GM23338 (cell line): ENCODE measurements at regions not wholly inside any gene's neighbourhood (a gene's known extent, or its start where the extent isn't known, plus 50 kb on each side); places are given as distances from the start of the nearest gene placed in this dataset.

ENCODE experiments used
- ATAC-seq: fragments of 200-7000 bp; cut with Tn5 transposase; 3 replicates; pipeline ENCODE4 v1.9.1; 2020
- DNase-seq: peaks from one replicate; pipeline ENCODE4 v3.0.0-alpha.2; 2015; ENCODE audit warnings: low spot score
- H2AFZ ChIP-seq: fragments of 200-600 bp; sonication (generic); 2 replicates; pipeline ENCODE4 v1.8.0; 2016; ENCODE audit warnings: antibody characterized with exemption, mild to moderate bottlenecking, moderate library complexity
- H3F3A ChIP-seq: fragments of 200-600 bp; sonication (generic); replicated peaks from 2 replicates; pipeline ENCODE4 v1.8.0; 2017; ENCODE audit warnings: antibody characterized with exemption, mixed run types, low read depth
- H3K27ac ChIP-seq: fragments of 200-600 bp; sonication (generic); 2 replicates; pipeline ENCODE4 v1.6.1; 2016; ENCODE audit warnings: low read depth
- H3K27me3 ChIP-seq: fragments of 200-600 bp; sonication (generic); 2 replicates; pipeline ENCODE4 v1.8.0; 2016; ENCODE audit warnings: mild to moderate bottlenecking, mixed run types, moderate library complexity; ENCODE audit not compliant: insufficient read depth
- H3K36me3 ChIP-seq: fragments of 200-600 bp; sonication (generic); 2 replicates; pipeline ENCODE4 v1.8.0; 2016; ENCODE audit warnings: mild to moderate bottlenecking; ENCODE audit not compliant: insufficient read depth
- H3K4me1 ChIP-seq: fragments of 200-600 bp; sonication (generic); 2 replicates; pipeline ENCODE4 v1.8.0; 2016; ENCODE audit warnings: mild to moderate bottlenecking, moderate library complexity; ENCODE audit not compliant: insufficient read depth
- H3K4me2 ChIP-seq: fragments of 200-600 bp; sonication (generic); 2 replicates; pipeline ENCODE4 v1.7.1; 2017; ENCODE audit warnings: mixed run types
- H3K4me3 ChIP-seq: fragments of 200-600 bp; sonication (generic); 2 replicates; pipeline ENCODE4 v1.6.1; 2016; ENCODE audit warnings: mixed run types
- H3K79me2 ChIP-seq: fragments of 200-600 bp; sonication (generic); replicated peaks from 2 replicates; pipeline ENCODE4 v1.8.0; 2017; ENCODE audit warnings: mild to moderate bottlenecking; ENCODE audit not compliant: insufficient read depth
- H3K9me2 ChIP-seq: fragments of 200-600 bp; sonication (generic); 2 replicates; pipeline ENCODE4 v1.8.0; 2017; ENCODE audit not compliant: insufficient read depth
- H4K20me1 ChIP-seq: fragments of 200-600 bp; sonication (generic); replicated peaks from 2 replicates; pipeline ENCODE4 v1.8.0; 2017; ENCODE audit warnings: mild to moderate bottlenecking; ENCODE audit not compliant: insufficient read depth
- H3K27ac Mint-ChIP-seq: 2 replicates; pipeline ENCODE4 v1.8.0; 2020; ENCODE audit warnings: inconsistent platforms, mild to moderate bottlenecking, moderate library complexity, mixed read lengths
- H3K27me3 Mint-ChIP-seq: 3 replicates; pipeline ENCODE4 v1.8.0; 2022; ENCODE audit warnings: low read depth, mild to moderate bottlenecking, moderate library complexity, mixed read lengths, inconsistent platforms; ENCODE audit not compliant: insufficient read depth, poor library complexity
- H3K36me3 Mint-ChIP-seq: 3 replicates; pipeline ENCODE4 v1.8.0; 2021; ENCODE audit warnings: low read depth, mild to moderate bottlenecking, inconsistent platforms, moderate library complexity, mixed read lengths
- H3K4me1 Mint-ChIP-seq: 3 replicates; pipeline ENCODE4 v1.8.0; 2020; ENCODE audit warnings: mild to moderate bottlenecking, inconsistent platforms, mixed read lengths
- H3K4me3 Mint-ChIP-seq: 3 replicates; pipeline ENCODE4 v1.8.0; 2021; ENCODE audit warnings: moderate library complexity, mild to moderate bottlenecking, inconsistent platforms, mixed read lengths
- H3K9me3 Mint-ChIP-seq: 3 replicates; pipeline ENCODE4 v1.8.0; 2020; ENCODE audit warnings: moderate library complexity, mild to moderate bottlenecking, inconsistent platforms, mixed read lengths
- CREB1 ChIP-seq: fragments of 250-450 bp; sonication (Bioruptor Pico); IDR thresholded peaks from 2 replicates; pipeline ENCODE4 v1.5.0; 2020; ENCODE audit warnings: low read depth, mild to moderate bottlenecking, moderate library complexity
- EZH2 ChIP-seq: fragments of 200-600 bp; sonication (generic); IDR thresholded peaks from one replicate; pipeline ENCODE4 v1.8.0; 2017; ENCODE audit warnings: antibody characterized with exemption, mild to moderate bottlenecking, low read depth; ENCODE audit not compliant: unreplicated experiment
- EZH2phosphoT487 ChIP-seq: fragments of 200-600 bp; sonication (generic); IDR thresholded peaks from one replicate; pipeline ENCODE4 v1.8.1; 2018; ENCODE audit warnings: antibody characterized with exemption; ENCODE audit not compliant: unreplicated experiment
- JUNB ChIP-seq: IDR thresholded peaks from one replicate; pipeline ENCODE4 v1.6.1; 2016; ENCODE audit warnings: antibody characterized with exemption; ENCODE audit not compliant: unreplicated experiment
- NANOG ChIP-seq: IDR thresholded peaks from 2 replicates; pipeline ENCODE4 v1.6.1; 2016; ENCODE audit warnings: antibody characterized with exemption, borderline replicate concordance
- POLR2AphosphoS5 ChIP-seq: IDR thresholded peaks from 2 replicates; pipeline ENCODE4 v1.6.1; 2016; ENCODE audit warnings: antibody characterized with exemption, low read depth
- STAT1 ChIP-seq: IDR thresholded peaks from one replicate; pipeline ENCODE4 v1.6.1; 2016; ENCODE audit warnings: antibody characterized with exemption; ENCODE audit not compliant: unreplicated experiment
- ZNF114 ChIP-seq: fragments of 250-450 bp; sonication (Bioruptor Pico); IDR thresholded peaks from 2 replicates; pipeline ENCODE4 v1.5.0; 2020; ENCODE audit warnings: mild to moderate bottlenecking, moderate library complexity
- ZNF331 ChIP-seq: fragments of 250-450 bp; sonication (Bioruptor Pico); IDR thresholded peaks from 2 replicates; pipeline ENCODE4 v1.5.0; 2020; ENCODE audit warnings: low read depth, mild to moderate bottlenecking, moderate library complexity
- ZNF462 ChIP-seq: fragments of 250-450 bp; sonication (Bioruptor Pico); IDR thresholded peaks from 2 replicates; pipeline ENCODE4 v1.5.0; 2020; ENCODE audit warnings: mild to moderate bottlenecking, moderate library complexity
- TF ChIP-seq, protein P1 (sequence below): IDR thresholded peaks from 2 replicates; pipeline ENCODE4 v1.6.1; 2016; ENCODE audit warnings: antibody characterized with exemption
- TF ChIP-seq, protein P2 (sequence below), 2 experiments: fragments of 200-600 bp in 1 of 2; sonication (generic) in 1 of 2; conservative IDR thresholded peaks; 2 replicates each; pipeline versions ENCODE4 v1.5.1 to v1.6.1; 2016 to 2017; ENCODE audit warnings: antibody characterized with exemption in 2 of 2, low read depth in 2 of 2, mild to moderate bottlenecking in 2 of 2, moderate library complexity in 1 of 2

GRCh38 chr1:58997637-58998036 lies 213.8 kb upstream of the JUN start:
- Mint-ChIP-seq H3K36me3 (no peaks in the 10 kb centered on the region), H3K9me3 (no peaks in the 10 kb centered on the region), H3K27me3 (no peaks in the 10 kb centered on the region), H3K4me1 (no peaks in the 10 kb centered on the region; the same call in 1 of the 3 replicates), H3K4me3 (no peak overlapping the region), H3K27ac (no peak overlapping the region)
- H3K4me2 ChIP-seq, result no peak overlapping the region
- H3K36me3 ChIP-seq, result no peaks in the 10 kb centered on the region
- H3K27ac ChIP-seq, result no peak overlapping the region
- H2AFZ ChIP-seq, result peak overlapping the region; percentile 52; the same call in 1 of the 2 replicates
- H4K20me1 ChIP-seq, result no peaks in the 10 kb centered on the region
- no peaks in the 10 kb centered on the region for H3K4me1 ChIP-seq
- DNase-seq (no peak), ATAC-seq (no peak)
- no peak overlapping the region for H3K4me3 ChIP-seq
- H3F3A ChIP-seq, result no peaks in the 10 kb centered on the region
- TF ChIP-seq EZH2, result no peak
- no peak for TF ChIP-seq JUNB
- TF ChIP-seq, protein P1, sequence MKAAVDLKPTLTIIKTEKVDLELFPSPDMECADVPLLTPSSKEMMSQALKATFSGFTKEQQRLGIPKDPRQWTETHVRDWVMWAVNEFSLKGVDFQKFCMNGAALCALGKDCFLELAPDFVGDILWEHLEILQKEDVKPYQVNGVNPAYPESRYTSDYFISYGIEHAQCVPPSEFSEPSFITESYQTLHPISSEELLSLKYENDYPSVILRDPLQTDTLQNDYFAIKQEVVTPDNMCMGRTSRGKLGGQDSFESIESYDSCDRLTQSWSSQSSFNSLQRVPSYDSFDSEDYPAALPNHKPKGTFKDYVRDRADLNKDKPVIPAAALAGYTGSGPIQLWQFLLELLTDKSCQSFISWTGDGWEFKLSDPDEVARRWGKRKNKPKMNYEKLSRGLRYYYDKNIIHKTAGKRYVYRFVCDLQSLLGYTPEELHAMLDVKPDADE, result no peak
- TF ChIP-seq, protein P2, sequence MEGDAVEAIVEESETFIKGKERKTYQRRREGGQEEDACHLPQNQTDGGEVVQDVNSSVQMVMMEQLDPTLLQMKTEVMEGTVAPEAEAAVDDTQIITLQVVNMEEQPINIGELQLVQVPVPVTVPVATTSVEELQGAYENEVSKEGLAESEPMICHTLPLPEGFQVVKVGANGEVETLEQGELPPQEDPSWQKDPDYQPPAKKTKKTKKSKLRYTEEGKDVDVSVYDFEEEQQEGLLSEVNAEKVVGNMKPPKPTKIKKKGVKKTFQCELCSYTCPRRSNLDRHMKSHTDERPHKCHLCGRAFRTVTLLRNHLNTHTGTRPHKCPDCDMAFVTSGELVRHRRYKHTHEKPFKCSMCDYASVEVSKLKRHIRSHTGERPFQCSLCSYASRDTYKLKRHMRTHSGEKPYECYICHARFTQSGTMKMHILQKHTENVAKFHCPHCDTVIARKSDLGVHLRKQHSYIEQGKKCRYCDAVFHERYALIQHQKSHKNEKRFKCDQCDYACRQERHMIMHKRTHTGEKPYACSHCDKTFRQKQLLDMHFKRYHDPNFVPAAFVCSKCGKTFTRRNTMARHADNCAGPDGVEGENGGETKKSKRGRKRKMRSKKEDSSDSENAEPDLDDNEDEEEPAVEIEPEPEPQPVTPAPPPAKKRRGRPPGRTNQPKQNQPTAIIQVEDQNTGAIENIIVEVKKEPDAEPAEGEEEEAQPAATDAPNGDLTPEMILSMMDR (conservative IDR thresholded peaks at IDR 0.05; ENCODE audit: low read depth in 2 of 2), result no peak
- TF ChIP-seq NANOG, result no peak
- no peak for TF ChIP-seq ZNF114 (CRISPR knock-in tag)
- no peaks in the 10 kb centered on the region for H3K79me2 ChIP-seq
- no peaks in the 10 kb centered on the region for H3K27me3 ChIP-seq
- H3K9me2 ChIP-seq, result peaks cover 4% of the 10 kb centered on the region; the same call in 1 of the 2 replicates

DNA sequence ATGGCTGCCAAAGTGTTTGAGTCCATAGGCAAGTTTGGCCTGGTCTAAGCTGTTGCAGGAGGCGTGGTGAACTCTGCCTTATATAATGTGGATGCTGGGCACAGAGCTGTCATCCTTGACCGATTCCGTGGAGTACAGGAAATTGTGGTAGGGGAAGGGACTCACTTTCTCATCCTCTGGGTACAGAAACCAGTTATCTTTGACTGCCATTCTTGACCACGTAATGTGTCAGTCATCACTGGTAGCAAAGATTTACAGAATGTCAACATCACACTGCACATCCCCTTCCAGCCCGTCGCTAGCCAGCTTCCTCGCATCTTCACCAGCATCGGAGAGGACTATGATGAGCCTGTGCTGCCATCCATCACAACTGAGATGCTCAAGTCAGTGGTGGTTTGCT lies 215.8 kb upstream of the JUN start:
- Histone ChIP-seq H3K27me3 (no peaks in the 10 kb centered on the region), H3K79me2 (no peaks in the 10 kb centered on the region), H3K9me2 (peaks cover 4% of the 10 kb centered on the region; the same call in 1 of the 2 replicates), H4K20me1 (no peaks in the 10 kb centered on the region), H3K27ac (no peak overlapping the region), H3K4me3 (no peak overlapping the region), H3F3A (no peaks in the 10 kb centered on the region), H3K36me3 (no peaks in the 10 kb centered on the region), H2AFZ (no peak overlapping the region), H3K4me2 (no peak overlapping the region), H3K4me1 (no peaks in the 10 kb centered on the region)
- Mint-ChIP-seq H3K27me3 (no peaks in the 10 kb centered on the region), H3K4me1 (no peaks in the 10 kb centered on the region; the same call in 1 of the 3 replicates), H3K4me3 (no peak overlapping the region), H3K27ac (no peak overlapping the region), H3K36me3 (no peaks in the 10 kb centered on the region), H3K9me3 (no peaks in the 10 kb centered on the region)
- DNase-seq (no peak), ATAC-seq (no peak)
- TF ChIP-seq EZH2 (no peak), ZNF331 (CRISPR knock-in tag) (no peak), NANOG (no peak), EZH2phosphoT487 (no peak), ZNF462 (CRISPR knock-in tag) (no peak), CREB1 (CRISPR knock-in tag) (no peak), STAT1 (no peak), JUNB (no peak), POLR2AphosphoS5 (no peak)
- TF ChIP-seq, protein P1, result no peak
